ENCODE measurements at regions not wholly inside any gene's neighbourhood (a gene's known extent, or its start where the extent isn't known, plus 50 kb on each side); places are given as distances from the start of the nearest gene placed in this dataset.

DNA sequence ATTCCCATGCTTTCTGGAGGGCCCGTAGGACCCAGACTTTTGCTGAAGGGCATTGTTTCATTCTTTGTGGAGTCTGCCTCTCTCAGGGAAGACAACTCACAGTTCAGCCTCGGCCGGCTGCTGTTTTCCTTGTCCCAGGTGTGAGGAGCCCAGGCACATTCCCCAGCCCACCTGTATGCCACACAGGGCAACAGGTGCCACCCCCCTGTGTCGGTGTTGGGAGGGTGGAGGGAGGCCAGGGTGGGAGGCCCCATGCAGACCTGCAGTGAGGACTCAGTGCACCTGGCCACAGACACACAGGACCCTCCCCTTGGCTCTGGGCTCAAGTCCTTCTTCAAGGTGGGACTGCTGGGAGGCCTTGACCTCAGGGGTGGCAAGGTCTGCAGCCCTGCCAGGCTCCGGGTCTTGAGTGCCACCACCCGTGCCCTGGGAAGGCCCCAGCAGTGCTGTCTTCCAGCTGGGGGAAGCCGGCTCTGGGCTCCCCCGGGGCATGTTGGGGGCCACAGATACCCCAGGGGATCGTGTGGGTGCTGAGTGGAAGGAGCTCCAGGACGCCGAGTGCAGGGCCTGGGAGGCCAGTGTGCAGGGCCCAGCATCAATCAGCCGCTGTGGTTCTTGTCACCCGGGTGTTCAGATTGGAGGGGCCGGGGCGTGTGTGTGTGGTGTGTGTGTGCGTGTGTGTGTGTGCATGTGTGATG lies 1286.1 kb downstream of the BRD1 start:
- TF ChIP-seq, protein P1, sequence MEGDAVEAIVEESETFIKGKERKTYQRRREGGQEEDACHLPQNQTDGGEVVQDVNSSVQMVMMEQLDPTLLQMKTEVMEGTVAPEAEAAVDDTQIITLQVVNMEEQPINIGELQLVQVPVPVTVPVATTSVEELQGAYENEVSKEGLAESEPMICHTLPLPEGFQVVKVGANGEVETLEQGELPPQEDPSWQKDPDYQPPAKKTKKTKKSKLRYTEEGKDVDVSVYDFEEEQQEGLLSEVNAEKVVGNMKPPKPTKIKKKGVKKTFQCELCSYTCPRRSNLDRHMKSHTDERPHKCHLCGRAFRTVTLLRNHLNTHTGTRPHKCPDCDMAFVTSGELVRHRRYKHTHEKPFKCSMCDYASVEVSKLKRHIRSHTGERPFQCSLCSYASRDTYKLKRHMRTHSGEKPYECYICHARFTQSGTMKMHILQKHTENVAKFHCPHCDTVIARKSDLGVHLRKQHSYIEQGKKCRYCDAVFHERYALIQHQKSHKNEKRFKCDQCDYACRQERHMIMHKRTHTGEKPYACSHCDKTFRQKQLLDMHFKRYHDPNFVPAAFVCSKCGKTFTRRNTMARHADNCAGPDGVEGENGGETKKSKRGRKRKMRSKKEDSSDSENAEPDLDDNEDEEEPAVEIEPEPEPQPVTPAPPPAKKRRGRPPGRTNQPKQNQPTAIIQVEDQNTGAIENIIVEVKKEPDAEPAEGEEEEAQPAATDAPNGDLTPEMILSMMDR (IDR thresholded peaks at IDR 0.05; ENCODE audit: low read depth, low read length, missing control alignments) = no peak
- no peak for DNase-seq (ENCODE audit: low read depth)
- no peak overlapping the region for H3K4me3 ChIP-seq (ENCODE audit: low read depth, low read length)

DNA sequence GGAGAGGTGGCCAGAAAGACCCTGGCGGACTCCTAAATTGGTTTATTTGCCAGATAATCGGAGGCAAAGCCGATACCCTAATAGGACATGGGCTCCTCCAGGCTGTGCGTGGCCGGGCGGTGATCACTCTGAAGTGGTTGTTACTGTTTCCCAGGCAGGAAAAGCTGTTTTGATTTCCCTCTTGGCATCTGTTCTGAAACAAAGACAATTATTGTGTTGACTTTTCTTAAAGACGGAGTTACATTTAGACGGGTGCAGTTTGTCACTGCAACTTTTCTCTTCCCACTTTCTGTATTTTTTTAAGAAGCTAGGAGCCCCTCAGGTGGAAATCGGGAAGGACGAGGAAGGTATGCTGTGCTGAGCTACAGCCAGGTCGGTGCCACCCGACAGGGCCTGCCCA lies 1288.4 kb downstream of the BRD1 start:
- H3K4me3 ChIP-seq (ENCODE audit: low read depth, low read length) = no peak overlapping the region
- no peak for DNase-seq (ENCODE audit: low read depth)
- TF ChIP-seq, protein P1 (IDR thresholded peaks at IDR 0.05; ENCODE audit: low read depth, low read length, missing control alignments) = no peak

DNA sequence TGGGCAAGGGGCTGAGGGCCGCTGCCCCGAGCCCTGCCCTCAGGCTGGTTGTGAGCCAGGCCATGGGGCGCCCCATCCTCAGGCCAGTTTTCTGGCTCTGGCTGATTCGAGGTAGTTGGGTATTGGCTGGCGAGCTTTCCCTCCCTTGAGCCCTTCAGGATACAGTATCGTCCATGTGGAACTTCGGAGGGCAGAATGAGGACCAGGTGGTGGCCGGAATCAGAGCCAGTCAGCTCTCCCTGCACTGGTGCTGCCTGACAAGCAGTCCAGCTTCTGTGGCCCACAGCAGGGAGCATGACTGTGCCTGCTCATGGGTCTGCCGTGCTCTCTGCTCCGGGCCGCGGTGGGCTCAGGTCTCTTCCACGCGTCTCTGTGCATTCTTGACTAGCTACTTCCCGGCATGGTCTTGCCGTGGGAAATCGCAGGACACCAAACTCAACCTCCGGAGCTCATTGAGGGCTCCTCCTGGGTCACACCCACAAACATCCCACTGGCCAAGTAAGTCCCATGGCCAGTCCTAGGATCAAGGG lies 1289.3 kb downstream of the BRD1 start:
- TF ChIP-seq, protein P1 (IDR thresholded peaks at IDR 0.05; ENCODE audit: low read depth, low read length, missing control alignments) = no peak
- H3K4me3 ChIP-seq (ENCODE audit: low read depth, low read length) = no peak overlapping the region
- no peak for DNase-seq (ENCODE audit: low read depth)

DNA sequence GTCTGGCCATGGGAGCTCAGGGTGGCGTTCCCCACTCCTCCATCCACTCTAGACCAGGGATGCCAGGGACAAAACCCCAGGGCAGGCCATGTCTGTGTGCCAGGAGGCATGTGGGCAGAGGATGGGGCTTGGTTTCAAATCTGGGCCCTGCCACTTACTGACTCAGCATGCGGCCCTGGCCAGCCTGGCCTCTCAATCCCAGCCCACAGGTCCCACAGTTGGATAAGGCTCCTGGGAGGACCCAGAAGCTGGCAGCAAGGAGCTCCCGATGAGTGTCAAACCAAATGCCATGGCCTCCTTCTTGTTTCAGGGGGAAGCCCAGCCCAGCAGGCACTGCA lies 1290.4 kb downstream of the BRD1 start:
- H3K4me3 ChIP-seq (ENCODE audit: low read depth, low read length) = no peak overlapping the region
- TF ChIP-seq, protein P1 (IDR thresholded peaks at IDR 0.05; ENCODE audit: low read depth, low read length, missing control alignments) = no peak
- no peak for DNase-seq (ENCODE audit: low read depth)

DNA sequence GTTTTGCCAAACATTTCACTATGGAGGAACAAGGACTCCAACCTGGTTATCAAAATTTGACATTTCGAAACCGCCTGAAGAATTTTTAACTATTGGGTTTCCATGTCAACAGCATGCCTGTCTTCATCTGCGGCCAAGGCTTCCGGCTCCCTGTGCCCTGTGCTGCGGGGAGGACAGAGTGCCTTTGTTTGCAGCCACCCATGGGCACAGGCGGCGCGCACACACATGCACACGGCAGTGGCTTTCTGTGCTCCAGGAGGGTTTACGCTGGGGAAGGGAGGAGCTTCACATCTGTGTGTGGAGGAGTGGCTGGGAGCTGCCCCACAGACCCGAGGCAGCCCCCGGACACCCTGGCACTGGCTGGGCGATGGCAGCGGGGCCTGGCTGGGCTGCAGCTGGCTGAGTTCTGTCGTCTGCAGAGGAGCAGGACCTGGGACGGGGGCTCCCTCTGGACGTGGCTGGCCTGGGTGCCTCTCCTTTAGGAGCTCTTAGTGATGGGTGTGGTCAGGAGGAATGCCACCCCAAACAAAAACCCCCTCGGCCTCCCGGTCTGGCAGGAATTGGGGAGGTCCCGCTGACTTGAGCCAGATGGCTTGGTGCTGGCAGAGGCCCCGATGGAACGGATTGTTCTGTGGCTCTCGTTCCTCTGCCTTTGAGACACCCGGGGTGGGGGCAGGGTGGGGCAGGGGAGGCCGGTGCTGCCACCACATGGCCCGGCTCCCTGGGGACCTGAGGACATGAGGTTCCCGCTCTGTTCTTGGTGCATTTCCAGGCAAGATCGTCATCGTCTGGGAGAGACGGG lies 1290.9 kb downstream of the BRD1 start:
- H3K4me3 ChIP-seq (ENCODE audit: low read depth, low read length) = no peak overlapping the region
- no peak for DNase-seq (ENCODE audit: low read depth)
- TF ChIP-seq, protein P1 (IDR thresholded peaks at IDR 0.05; ENCODE audit: low read depth, low read length, missing control alignments) = no peak

DNA sequence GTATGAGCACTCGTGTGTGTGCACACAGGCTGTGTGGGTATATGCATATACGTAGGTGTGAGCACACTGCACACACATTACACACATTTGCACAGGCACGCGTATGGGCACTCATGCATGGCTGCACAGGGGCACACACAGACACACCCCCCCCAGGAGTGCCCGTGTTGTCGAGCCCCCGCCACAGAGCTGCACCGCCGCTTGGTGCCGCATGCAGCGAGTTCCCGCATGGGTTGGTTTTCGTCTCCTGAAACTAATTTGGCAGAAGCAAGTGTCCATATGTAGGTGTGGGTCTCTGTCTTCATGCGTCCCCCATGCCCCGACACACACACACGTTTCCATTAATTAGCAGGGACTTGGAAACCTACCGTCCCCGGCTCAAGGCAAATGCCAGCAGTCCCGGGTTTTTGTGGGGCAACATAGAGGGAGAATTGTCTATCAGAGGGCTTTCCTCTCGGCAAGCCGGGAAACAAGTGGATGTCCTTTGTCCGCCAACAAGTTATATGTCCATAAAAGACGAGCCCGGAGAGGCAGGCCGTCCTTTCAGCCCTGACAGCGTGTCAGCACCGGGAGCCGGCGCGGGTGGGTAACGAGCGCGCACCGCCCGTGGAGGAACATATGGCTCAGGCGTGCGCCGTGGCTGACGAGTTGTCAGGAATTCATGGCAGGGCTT lies 1291.7 kb downstream of the BRD1 start:
- TF ChIP-seq, protein P1 (IDR thresholded peaks at IDR 0.05; ENCODE audit: low read depth, low read length, missing control alignments) = no peak

More for the DNA sequence above, 1291.7 kb downstream of the BRD1 start:
- DNase-seq (ENCODE audit: low read depth) = no peak
- no peak overlapping the region for H3K4me3 ChIP-seq (ENCODE audit: low read depth, low read length)
